ENCODE measurements at regions not wholly inside any gene's neighbourhood (a gene's known extent, or its start where the extent isn't known, plus 50 kb on each side); places are given as distances from the start of the nearest gene placed in this dataset.

DNA sequence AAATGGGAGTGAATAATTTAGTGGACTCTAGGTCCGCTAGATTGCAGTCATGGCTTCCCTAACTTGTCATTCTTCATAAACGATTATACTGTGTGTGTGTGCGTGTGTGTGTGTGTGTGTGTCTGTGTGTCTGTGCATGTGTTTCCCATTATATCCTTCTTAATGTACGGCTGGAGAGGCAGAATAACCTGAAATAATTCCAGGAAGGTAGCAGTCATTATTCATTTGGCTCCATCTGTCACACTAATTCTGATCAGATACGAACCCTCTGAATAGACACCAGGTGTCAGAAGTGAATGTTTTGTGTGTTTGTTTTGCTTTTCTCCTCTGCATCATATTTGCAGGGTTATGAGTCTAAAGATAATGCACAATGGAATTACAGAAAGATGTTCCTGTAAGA, 372.9 kb downstream of the DOK5 start:
- TF ChIP-seq CTCF (conservative IDR thresholded peaks at IDR 0.05): no peak
- TF ChIP-seq EZH2 (IDR thresholded peaks at IDR 0.05; ENCODE audit: low read depth): no peak

Data from PC-9 (cell line).